Endothelial cell of umbilical vein (primary cell): ENCODE measurements at regions not wholly inside any gene's neighbourhood (a gene's known extent, or its start where the extent isn't known, plus 50 kb on each side); places are given as distances from the start of the nearest gene placed in this dataset.

Experiments used
- BruUV-seq: library from RNA; stranded (reverse); fragments of 400-500 nt; replicated peaks from 2 replicates; lab custom pipeline; 2021; lab: Mats Ljungman, UMichigan
- CTCF ChIA-PET: fragments of 300-600, 350-600 bp; sonication (Branson Sonifier 250); formaldehyde crosslinking; loops from one replicate; lab custom pipeline; 2021; ENCODE audit warnings: antibody characterized with exemption, inconsistent platforms; lab: Charles Lee
- POLR2A ChIA-PET: fragments of 300-600, 350-600 bp; sonication (Branson Sonifier 250); formaldehyde crosslinking; loops from one replicate; lab custom pipeline; 2021; ENCODE audit warnings: antibody characterized with exemption, inconsistent platforms; lab: Charles Lee
- DNase-seq: peaks from one replicate; pipeline ENCODE4 v3.0.0-alpha.2; 2011; ENCODE audit warnings: low read depth, low spot score
- FAIRE-seq: peaks from 2 replicates; lab custom pipeline; 2011; peaks lifted over from hg19 to GRCh38; lab: Jason Lieb, UNC
- H2AFZ ChIP-seq: 2 replicates; pipeline ENCODE4 v1.6.0; 2012; ENCODE audit warnings: low read depth, low read length, control low read depth, inconsistent platforms
- H3K27ac ChIP-seq: 2 replicates; pipeline ENCODE4 v1.5.1; 2011; ENCODE audit warnings: low read depth, mild to moderate bottlenecking, control low read depth, low read length, moderate library complexity; ENCODE audit not compliant: insufficient read depth
- H3K27me3 ChIP-seq, 2 experiments: 2 replicates each; pipeline versions ENCODE4 v1.6.0 to v1.6.1; 2011; ENCODE audit warnings: low read length in 2 of 2, mixed read lengths in 1 of 2; ENCODE audit not compliant: control insufficient read depth in 2 of 2, insufficient read depth in 2 of 2
- H3K36me3 ChIP-seq, 2 experiments: 2 replicates in 1 of 2; 3 replicates in 1 of 2; pipeline ENCODE4 v1.5.1; 2011; ENCODE audit warnings: low read length in 2 of 2, mild to moderate bottlenecking in 1 of 2, moderate library complexity in 1 of 2; ENCODE audit not compliant: control insufficient read depth in 2 of 2, insufficient read depth in 2 of 2; ENCODE audit errors: extremely low read depth in 1 of 2
- H3K4me1 ChIP-seq: 3 replicates; pipeline ENCODE4 v1.5.1; 2011; ENCODE audit warnings: mild to moderate bottlenecking, low read length; ENCODE audit not compliant: control insufficient read depth, insufficient read depth; ENCODE audit errors: extremely low read depth
- H3K4me2 ChIP-seq: 2 replicates; pipeline ENCODE4 v1.6.1; 2011; ENCODE audit warnings: low read length, control low read depth, mixed read lengths; ENCODE audit not compliant: insufficient read depth
- H3K4me3 ChIP-seq, 3 experiments: fragments of 200-600 bp in 1 of 3; sonication (generic), shearing (Covaris generic) in 1 of 3; replicated peaks in 1 of 3; 2 replicates each; pipeline ENCODE4 v1.5.1; 2011 to 2016; ENCODE audit warnings: control low read depth in 3 of 3, low read length in 3 of 3, mild to moderate bottlenecking in 2 of 3, inconsistent platforms in 1 of 3, low read depth in 1 of 3, moderate library complexity in 1 of 3; ENCODE audit not compliant: insufficient read depth in 1 of 3
- H3K79me2 ChIP-seq: 2 replicates; pipeline ENCODE4 v1.6.0; 2012; ENCODE audit warnings: low read length, inconsistent platforms; ENCODE audit not compliant: control insufficient read depth, insufficient read depth
- H3K9ac ChIP-seq: replicated peaks from 2 replicates; pipeline ENCODE3; 2011; ENCODE audit warnings: low read length, control low read depth; ENCODE audit not compliant: insufficient read depth; ENCODE audit errors: extremely low read depth
- H3K9me1 ChIP-seq: replicated peaks from 3 replicates; pipeline ENCODE4 v1.6.0; 2011; ENCODE audit warnings: mild to moderate bottlenecking, low read length; ENCODE audit not compliant: control insufficient read depth, insufficient read depth; ENCODE audit errors: extremely low read depth
- H3K9me3 ChIP-seq: replicated peaks from 2 replicates; pipeline ENCODE4 v1.5.1; 2012; ENCODE audit warnings: low read length, inconsistent platforms; ENCODE audit not compliant: control insufficient read depth, insufficient read depth
- H4K20me1 ChIP-seq: replicated peaks from 2 replicates; pipeline ENCODE3; 2011; ENCODE audit warnings: mild to moderate bottlenecking, low read length; ENCODE audit not compliant: control insufficient read depth, insufficient read depth; ENCODE audit errors: extremely low read depth
- CTCF ChIP-seq, 2 donors: IDR thresholded peaks; 1 replicate in 1 of 2; 2 replicates in 1 of 2; pipeline ENCODE4 v1.5.1; 2011; ENCODE audit warnings: low read length in 2 of 2, mild to moderate bottlenecking in 2 of 2, moderate library complexity in 2 of 2, control low read depth in 1 of 2, inconsistent platforms in 1 of 2, low read depth in 1 of 2; ENCODE audit not compliant: insufficient read depth in 1 of 2; ENCODE audit errors: extremely low read depth in 1 of 2
- EZH2 ChIP-seq: IDR thresholded peaks from 2 replicates; pipeline ENCODE4 v1.6.1; 2012; ENCODE audit warnings: borderline replicate concordance, low read depth, mild to moderate bottlenecking, moderate library complexity, low read length, inconsistent platforms; ENCODE audit not compliant: severe bottlenecking
- GATA2 ChIP-seq: IDR thresholded peaks from 2 replicates; pipeline ENCODE4 v1.7.0; 2011; ENCODE audit warnings: low read depth, mild to moderate bottlenecking, moderate library complexity, mixed read lengths, low read length; ENCODE audit not compliant: insufficient read length, insufficient read depth
- JUN ChIP-seq: IDR thresholded peaks from 2 replicates; pipeline ENCODE4 v1.6.1; 2011; ENCODE audit warnings: borderline replicate concordance, low read depth; ENCODE audit not compliant: insufficient read length, insufficient read depth
- MAX ChIP-seq: IDR thresholded peaks from 2 replicates; pipeline ENCODE4 v1.6.1; 2011; ENCODE audit not compliant: insufficient read depth, insufficient read length
- MYC ChIP-seq: IDR thresholded peaks from one replicate; pipeline ENCODE4 v1.6.1; 2011; ENCODE audit warnings: mild to moderate bottlenecking, low read depth, low read length
- POLR2A ChIP-seq: IDR thresholded peaks from 2 replicates; pipeline ENCODE4 v1.6.1; 2012; ENCODE audit warnings: low read depth, mild to moderate bottlenecking, control low read depth, low read length
- dilution Hi-C: fragments of 300-500 bp; cut with MboI; formaldehyde crosslinking; loops from one replicate; pipeline ENCODE4 v1.15.0; 2019; ENCODE audit warnings: low sequenced_read_pairs; ENCODE audit not compliant: extremely low pct_ligation_motif_present
- intact Hi-C: fragments of 100-400 bp; cut with micrococcal nuclease; formaldehyde crosslinking; loops from one replicate; pipeline ENCODE4 v1.10.0; 2022

- Histone ChIP-seq H3K9me3 (no peaks in the 10 kb centered on the region), H4K20me1 (no peaks in the 10 kb centered on the region), H3K79me2 (no peaks in the 10 kb centered on the region), H3K27ac (no peak overlapping the region), H3K27me3 (no peaks in the 10 kb centered on the region), H3K4me1 (no peaks in the 10 kb centered on the region), H3K4me2 (no peak overlapping the region), H3K36me3 (no peaks in the 10 kb centered on the region), H3K9ac (no peak overlapping the region), H3K9me1 (no peaks in the 10 kb centered on the region), H3K4me3 (no peak overlapping the region), H2AFZ (no peak overlapping the region)
- FAIRE-seq = no peak
- ChIA-PET POLR2A (no interaction called here), CTCF (no interaction called here)
- intact Hi-C loops (no loop called here), dilution Hi-C loops (no loop called here)
- BruUV-seq = no TSS peak
- DNase-seq = no peak
- no peak for TF ChIP-seq JUN
- TF ChIP-seq MYC = no peak
Observed at GRCh38 chr11:36825251-36825650, 227.2 kb upstream of the RAG2 start.

- H3K27me3 ChIP-seq = no peaks in the 10 kb centered on the region
- dilution Hi-C loops (no loop called here), intact Hi-C loops (no loop called here)
- CTCF ChIA-PET = no interaction called here
- H2AFZ ChIP-seq = no peak overlapping the region
- no peaks in the 10 kb centered on the region for H3K9me3 ChIP-seq
- H3K9ac ChIP-seq = no peak overlapping the region
- no peak overlapping the region for H3K4me2 ChIP-seq
- no peaks in the 10 kb centered on the region for H3K4me1 ChIP-seq
- H3K79me2 ChIP-seq = no peaks in the 10 kb centered on the region
- H3K9me1 ChIP-seq = no peaks in the 10 kb centered on the region
- H3K27ac ChIP-seq = no peak overlapping the region
- no peak for FAIRE-seq
- no peak overlapping the region for H3K4me3 ChIP-seq
- POLR2A ChIA-PET = no interaction called here
- H4K20me1 ChIP-seq = no peaks in the 10 kb centered on the region
- TF ChIP-seq POLR2A (no peak), MYC (no peak), CTCF (IDR thresholded peaks at IDR 0.05; ENCODE audit: extremely low read depth in 1 of 2, insufficient read depth in 1 of 2, low read depth in 1 of 2, low read length in 2 of 2) (no peak), EZH2 (no peak), GATA2 (no peak), MAX (no peak), JUN (no peak)
- H3K36me3 ChIP-seq = no peaks in the 10 kb centered on the region
- DNase-seq = no peak
- no TSS peak for BruUV-seq
Observed at GRCh38 chr11:36824349-36824748, 226.3 kb upstream of the RAG2 start.
